H9 (cell line): ENCODE measurements at regions not wholly inside any gene's neighbourhood (a gene's known extent, or its start where the extent isn't known, plus 50 kb on each side); places are given as distances from the start of the nearest gene placed in this dataset.

Experiments used
- DNase-seq: peaks from one replicate; pipeline ENCODE4 v3.0.0-alpha.2; 2017
- H2AFZ ChIP-seq: one replicate; pipeline ENCODE4 v1.6.1; 2013; ENCODE audit warnings: mild to moderate bottlenecking, low read length, control low read depth, moderate library complexity
- H2AK5ac ChIP-seq: 2 replicates; pipeline ENCODE4 v1.6.1; 2013; ENCODE audit warnings: low read length, control low read depth, mixed read lengths; ENCODE audit not compliant: insufficient read length
- H2BK120ac ChIP-seq: one replicate; pipeline ENCODE4 v1.6.1; 2013; ENCODE audit warnings: low read depth, mild to moderate bottlenecking, low read length, control low read depth, inconsistent platforms; ENCODE audit not compliant: poor library complexity, severe bottlenecking
- H2BK12ac ChIP-seq: 2 replicates; pipeline ENCODE4 v1.6.1; 2013; ENCODE audit warnings: low read length, control low read depth, mixed read lengths, low read depth; ENCODE audit not compliant: insufficient read length
- H2BK15ac ChIP-seq: 2 replicates; pipeline ENCODE4 v1.6.1; 2013; ENCODE audit warnings: low read depth, low read length, control low read depth
- H2BK20ac ChIP-seq: one replicate; pipeline ENCODE4 v1.6.1; 2013; ENCODE audit warnings: low read depth, mild to moderate bottlenecking, low read length, control low read depth, inconsistent platforms; ENCODE audit not compliant: poor library complexity, severe bottlenecking
- H2BK5ac ChIP-seq: 2 replicates; pipeline ENCODE4 v1.6.1; 2013; ENCODE audit warnings: low read length, control low read depth, mixed read lengths; ENCODE audit not compliant: insufficient read length
- H3K14ac ChIP-seq: 2 replicates; pipeline ENCODE4 v1.6.1; 2013; ENCODE audit warnings: low read length, control low read depth; ENCODE audit not compliant: insufficient read depth
- H3K18ac ChIP-seq: 2 replicates; pipeline ENCODE4 v1.6.1; 2013; ENCODE audit warnings: low read depth, mild to moderate bottlenecking, mixed read lengths, low read length, control low read depth; ENCODE audit not compliant: insufficient read length
- H3K23ac ChIP-seq: 2 replicates; pipeline ENCODE4 v1.6.1; 2013; ENCODE audit warnings: low read length, control low read depth, mixed read lengths, low read depth; ENCODE audit not compliant: insufficient read length
- H3K23me2 ChIP-seq: 2 replicates; pipeline ENCODE4 v1.6.1; 2013; ENCODE audit warnings: low read depth, mild to moderate bottlenecking, mixed read lengths, low read length, control low read depth; ENCODE audit not compliant: insufficient read length, poor library complexity, severe bottlenecking
- H3K27ac ChIP-seq: 2 replicates; pipeline ENCODE4 v1.5.1; 2013; ENCODE audit warnings: low read length, control low read depth, mixed read lengths, low read depth; ENCODE audit not compliant: insufficient read length
- H3K27me3 ChIP-seq: 2 replicates; pipeline ENCODE4 v1.6.1; 2013; ENCODE audit warnings: low read length, control low read depth, inconsistent platforms; ENCODE audit not compliant: insufficient read depth
- H3K4ac ChIP-seq: 2 replicates; pipeline ENCODE4 v1.6.1; 2013; ENCODE audit warnings: low read depth, mild to moderate bottlenecking, control low read depth, inconsistent platforms, low read length, moderate library complexity
- H3K4me1 ChIP-seq: 2 replicates; pipeline ENCODE4 v1.6.1; 2013; ENCODE audit warnings: low read length, control low read depth, inconsistent platforms; ENCODE audit not compliant: insufficient read depth
- H3K4me2 ChIP-seq: 2 replicates; pipeline ENCODE4 v1.6.1; 2013; ENCODE audit warnings: low read length, control low read depth, mixed read lengths; ENCODE audit not compliant: insufficient read length, insufficient read depth
- H3K56ac ChIP-seq: 2 replicates; pipeline ENCODE4 v1.6.1; 2013; ENCODE audit warnings: low read depth, mild to moderate bottlenecking, mixed read lengths, low read length, control low read depth; ENCODE audit not compliant: insufficient read length
- H3K79me1 ChIP-seq: 2 replicates; pipeline ENCODE4 v1.6.1; 2013; ENCODE audit warnings: low read depth, mild to moderate bottlenecking, moderate library complexity, low read length, control low read depth, inconsistent platforms; ENCODE audit not compliant: insufficient read depth, poor library complexity, severe bottlenecking
- H3K79me2 ChIP-seq: 2 replicates; pipeline ENCODE4 v1.6.1; 2013; ENCODE audit warnings: low read length, control low read depth, inconsistent platforms; ENCODE audit not compliant: insufficient read depth
- H3K9ac ChIP-seq: 2 replicates; pipeline ENCODE4 v1.6.1; 2013; ENCODE audit warnings: low read length, control low read depth, mixed read lengths; ENCODE audit not compliant: insufficient read length; ENCODE audit errors: extremely low read depth
- H3K9me3 ChIP-seq: one replicate; pipeline ENCODE4 v1.6.1; 2013; ENCODE audit warnings: low read depth, low read length, inconsistent platforms; ENCODE audit not compliant: control insufficient read depth
- H3T11ph ChIP-seq: one replicate; pipeline ENCODE4 v1.6.1; 2013; ENCODE audit warnings: mild to moderate bottlenecking, low read length, control low read depth, inconsistent platforms
- H4K20me1 ChIP-seq: one replicate; pipeline ENCODE4 v1.6.1; 2013; ENCODE audit not compliant: control insufficient read depth, insufficient read length, insufficient read depth
- H4K5ac ChIP-seq: 2 replicates; pipeline ENCODE4 v1.6.1; 2013; ENCODE audit warnings: low read depth, mild to moderate bottlenecking, mixed read lengths, low read length, control low read depth; ENCODE audit not compliant: insufficient read length
- H4K8ac ChIP-seq: replicated peaks from 2 replicates; pipeline ENCODE4 v1.6.1; 2013; ENCODE audit warnings: low read length, control low read depth, mixed read lengths, low read depth; ENCODE audit not compliant: insufficient read length
- H4K91ac ChIP-seq: 2 replicates; pipeline ENCODE4 v1.6.1; 2013; ENCODE audit warnings: low read depth, mild to moderate bottlenecking, moderate library complexity, mixed read lengths, low read length, control low read depth; ENCODE audit not compliant: insufficient read length
- H3K27ac Mint-ChIP-seq, 3 experiments: 2 replicates in 2 of 3; 3 replicates in 1 of 3; pipeline ENCODE4 v1.8.0; 2020 to 2021; ENCODE audit warnings: mixed read lengths in 3 of 3, mild to moderate bottlenecking in 1 of 3, moderate library complexity in 1 of 3
- H3K27me3 Mint-ChIP-seq: 2 replicates; pipeline ENCODE4 v1.8.0; 2021; ENCODE audit warnings: low read depth, mild to moderate bottlenecking, moderate library complexity, mixed read lengths
- H3K36me3 Mint-ChIP-seq, 3 experiments: 2 replicates in 2 of 3; 3 replicates in 1 of 3; pipeline ENCODE4 v1.8.0; 2020 to 2021; ENCODE audit warnings: low read depth in 3 of 3, mixed read lengths in 3 of 3; ENCODE audit not compliant: insufficient read depth in 1 of 3
- H3K4me1 Mint-ChIP-seq, 2 experiments: 2 replicates each; pipeline ENCODE4 v1.8.0; 2020; ENCODE audit warnings: mixed read lengths in 2 of 2
- H3K4me3 Mint-ChIP-seq, 2 experiments: 2 replicates in 1 of 2; 3 replicates in 1 of 2; pipeline ENCODE4 v1.8.0; 2020 to 2021; ENCODE audit warnings: mild to moderate bottlenecking in 2 of 2, mixed read lengths in 2 of 2, moderate library complexity in 1 of 2
- H3K9me3 Mint-ChIP-seq, 2 experiments: 2 replicates in 1 of 2; 3 replicates in 1 of 2; pipeline ENCODE4 v1.8.0; 2020; ENCODE audit warnings: mild to moderate bottlenecking in 2 of 2, mixed read lengths in 2 of 2, moderate library complexity in 1 of 2
- WGBS: extraction: QIAGEN DNeasy Blood & Tissue Kit; methylation state at CpG from one replicate; pipeline ENCODE4 v1.1.7; 2013; ENCODE audit warnings: missing lambda C conversion rate, low lambda C conversion rate, mixed read lengths; ENCODE audit not compliant: insufficient read length; ENCODE audit errors: extremely low coverage; 5-methylcytosine and 5-hydroxymethylcytosine counted together
- TF ChIP-seq, protein P1 (sequence below): fragments of 200-600 bp; sonication (generic); conservative IDR thresholded peaks from 3 replicates; pipeline ENCODE4 v1.8.0; 2021; ENCODE audit warnings: antibody characterized with exemption, mild to moderate bottlenecking

DNA sequence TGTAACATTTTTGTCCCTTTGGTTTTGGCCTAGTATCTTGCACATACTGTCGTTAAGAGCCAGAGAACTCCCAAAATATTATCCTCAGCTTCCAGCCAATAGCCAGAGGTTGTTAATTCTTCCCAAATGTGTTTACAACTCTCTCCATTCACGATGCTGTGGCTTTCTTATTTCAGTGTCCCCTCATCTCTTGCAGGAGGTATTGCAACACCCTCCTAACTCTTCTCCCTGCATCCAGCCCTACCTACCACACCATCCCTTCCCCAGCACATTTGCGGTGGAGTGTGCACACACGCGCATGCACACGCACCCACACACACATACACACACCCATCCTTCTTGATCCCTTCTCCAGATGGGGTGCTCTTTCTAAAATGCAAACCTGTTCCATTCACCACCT, 75.6 kb upstream of the LMO2 start:
- no peaks in the 10 kb centered on the region for H3K9me3 Mint-ChIP-seq
- Histone ChIP-seq H3K18ac (no peak overlapping the region), H4K91ac (no peak overlapping the region), H3K9me3 (no peaks in the 10 kb centered on the region), H3K4me1 (no peaks in the 10 kb centered on the region), H2BK120ac (no peak overlapping the region), H3K14ac (no peak overlapping the region), H3K4ac (no peak overlapping the region), H3K79me1 (no peaks in the 10 kb centered on the region), H3T11ph (no peak overlapping the region), H3K9ac (no peak overlapping the region), H3K79me2 (no peaks in the 10 kb centered on the region), H3K23ac (no peak overlapping the region), H3K56ac (no peak overlapping the region), H2BK12ac (no peak overlapping the region), H4K5ac (no peak overlapping the region), H2AFZ (no peak overlapping the region), H2BK20ac (no peak overlapping the region), H4K20me1 (no peaks in the 10 kb centered on the region), H4K8ac (no peak overlapping the region), H2BK15ac (no peak overlapping the region), H2BK5ac (no peak overlapping the region), H3K4me2 (no peak overlapping the region), H3K27me3 (no peaks in the 10 kb centered on the region), H2AK5ac (no peak overlapping the region), H3K27ac (no peak overlapping the region), H3K23me2 (no peaks in the 10 kb centered on the region)
- WGBS: no CpG with 5 or more reads among the region's 6 CpGs
- no peaks in the 10 kb centered on the region for H3K36me3 Mint-ChIP-seq
- H3K4me3 Mint-ChIP-seq: no peak overlapping the region
- H3K4me1 Mint-ChIP-seq: no peaks in the 10 kb centered on the region
- H3K27me3 Mint-ChIP-seq: peaks cover 1% of the 10 kb centered on the region
- DNase-seq: no peak
- TF ChIP-seq, protein P1, sequence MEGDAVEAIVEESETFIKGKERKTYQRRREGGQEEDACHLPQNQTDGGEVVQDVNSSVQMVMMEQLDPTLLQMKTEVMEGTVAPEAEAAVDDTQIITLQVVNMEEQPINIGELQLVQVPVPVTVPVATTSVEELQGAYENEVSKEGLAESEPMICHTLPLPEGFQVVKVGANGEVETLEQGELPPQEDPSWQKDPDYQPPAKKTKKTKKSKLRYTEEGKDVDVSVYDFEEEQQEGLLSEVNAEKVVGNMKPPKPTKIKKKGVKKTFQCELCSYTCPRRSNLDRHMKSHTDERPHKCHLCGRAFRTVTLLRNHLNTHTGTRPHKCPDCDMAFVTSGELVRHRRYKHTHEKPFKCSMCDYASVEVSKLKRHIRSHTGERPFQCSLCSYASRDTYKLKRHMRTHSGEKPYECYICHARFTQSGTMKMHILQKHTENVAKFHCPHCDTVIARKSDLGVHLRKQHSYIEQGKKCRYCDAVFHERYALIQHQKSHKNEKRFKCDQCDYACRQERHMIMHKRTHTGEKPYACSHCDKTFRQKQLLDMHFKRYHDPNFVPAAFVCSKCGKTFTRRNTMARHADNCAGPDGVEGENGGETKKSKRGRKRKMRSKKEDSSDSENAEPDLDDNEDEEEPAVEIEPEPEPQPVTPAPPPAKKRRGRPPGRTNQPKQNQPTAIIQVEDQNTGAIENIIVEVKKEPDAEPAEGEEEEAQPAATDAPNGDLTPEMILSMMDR: no peak
- no peak overlapping the region for H3K27ac Mint-ChIP-seq
